ENCODE measurements at regions not wholly inside any gene's neighbourhood (a gene's known extent, or its start where the extent isn't known, plus 50 kb on each side); places are given as distances from the start of the nearest gene placed in this dataset.
A peak's percentile ranks its signal among the peaks of the same experiment; 100 is the strongest.

DNA sequence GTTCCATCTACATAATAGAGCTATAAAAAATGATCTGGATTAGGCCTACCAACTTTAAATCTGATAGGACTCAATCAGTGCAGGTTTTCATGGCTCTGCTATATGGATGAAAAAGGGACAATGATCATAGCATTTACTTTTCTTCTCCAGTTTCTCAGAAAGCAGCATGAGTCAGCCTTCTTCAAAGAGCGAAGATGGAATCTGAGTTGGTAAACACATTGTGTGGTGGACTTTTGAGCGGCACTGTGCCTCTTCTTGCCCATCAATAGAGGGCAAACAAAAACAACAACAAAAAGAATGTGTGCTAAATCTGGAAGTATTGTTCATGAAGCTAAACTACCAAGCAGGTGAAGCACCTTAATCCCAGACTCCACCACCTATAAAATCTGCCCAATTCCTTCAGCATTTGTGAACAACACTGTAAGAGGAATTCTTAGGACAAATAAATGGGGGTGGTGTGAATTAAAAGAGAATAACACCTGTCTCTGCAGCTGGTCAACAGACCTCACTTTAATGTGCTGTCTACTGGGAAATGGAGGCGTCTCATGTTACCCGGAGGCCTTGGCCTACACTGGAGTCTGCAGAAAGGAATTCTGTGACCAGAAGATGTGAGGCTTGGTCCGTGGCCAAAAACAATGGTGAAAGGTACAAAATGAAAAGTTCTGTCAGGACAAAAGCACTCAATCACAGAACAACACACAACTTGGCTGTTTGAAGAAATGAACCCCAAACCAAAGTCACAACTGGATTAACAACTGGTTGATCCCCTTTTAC, 609.0 kb downstream of the IRS1 start:
- H3K9me3 ChIP-seq (replicated peaks): no peaks in the 10 kb centered on the region
- H3K36me3 ChIP-seq: no peaks in the 10 kb centered on the region
- no peak overlapping the region for H3K27ac ChIP-seq (replicated peaks)
- no peaks in the 10 kb centered on the region for H3K4me1 ChIP-seq
- TF ChIP-seq CTCF (IDR thresholded peaks at IDR 0.05; ENCODE audit: borderline replicate concordance): no peak
- H3K27me3 ChIP-seq (ENCODE audit: low read depth): no peaks in the 10 kb centered on the region
- intact Hi-C loops (cut with micrococcal nuclease): no loop called here
- no peak overlapping the region for H3K4me3 ChIP-seq
- no peak for DNase-seq

- Histone ChIP-seq H3K4me3 (no peak overlapping the region), H3K27ac (replicated peaks) (no peak overlapping the region), H3K36me3 (no peaks in the 10 kb centered on the region), H3K4me1 (no peaks in the 10 kb centered on the region), H3K27me3 (ENCODE audit: low read depth) (no peaks in the 10 kb centered on the region), H3K9me3 (replicated peaks) (no peaks in the 10 kb centered on the region)
- intact Hi-C loops (cut with micrococcal nuclease): no loop called here
- no peak for TF ChIP-seq CTCF (IDR thresholded peaks at IDR 0.05; ENCODE audit: borderline replicate concordance)
- DNase-seq: no peak
These were observed 610.6 kb downstream of the IRS1 start for GRCh38 chr2:226189061-226189460.

GRCh38 chr2:226187616-226188015, 612.0 kb downstream of the IRS1 start:
- no peak overlapping the region for H3K27ac ChIP-seq (replicated peaks)
- no peak for DNase-seq
- H3K9me3 ChIP-seq (replicated peaks): no peaks in the 10 kb centered on the region
- no peak for TF ChIP-seq CTCF (IDR thresholded peaks at IDR 0.05; ENCODE audit: borderline replicate concordance)
- intact Hi-C loops (cut with micrococcal nuclease): no loop called here
- H3K36me3 ChIP-seq: no peaks in the 10 kb centered on the region
- H3K4me3 ChIP-seq: no peak overlapping the region
- no peaks in the 10 kb centered on the region for H3K4me1 ChIP-seq
- H3K27me3 ChIP-seq (ENCODE audit: low read depth): no peaks in the 10 kb centered on the region

GRCh38 chr2:226187156-226187555, 612.5 kb downstream of the IRS1 start:
- Histone ChIP-seq H3K27ac (replicated peaks) (no peak overlapping the region), H3K36me3 (no peaks in the 10 kb centered on the region), H3K27me3 (ENCODE audit: low read depth) (no peaks in the 10 kb centered on the region), H3K4me1 (no peaks in the 10 kb centered on the region), H3K4me3 (no peak overlapping the region), H3K9me3 (replicated peaks) (no peaks in the 10 kb centered on the region)
- DNase-seq: no peak
- no peak for TF ChIP-seq CTCF (IDR thresholded peaks at IDR 0.05; ENCODE audit: borderline replicate concordance)
- intact Hi-C loops (cut with micrococcal nuclease): no loop called here

- H3K27me3 ChIP-seq (ENCODE audit: low read depth): no peaks in the 10 kb centered on the region
- no peaks in the 10 kb centered on the region for H3K36me3 ChIP-seq
- H3K4me3 ChIP-seq: no peak overlapping the region
- H3K27ac ChIP-seq (replicated peaks): peak overlapping the region; percentile 54
- no peak for DNase-seq
- no peaks in the 10 kb centered on the region for H3K9me3 ChIP-seq (replicated peaks)
- TF ChIP-seq CTCF (IDR thresholded peaks at IDR 0.05; ENCODE audit: borderline replicate concordance): no peak
- no peaks in the 10 kb centered on the region for H3K4me1 ChIP-seq
- intact Hi-C loops (cut with micrococcal nuclease): no loop called here
These were observed 613.9 kb downstream of the IRS1 start for GRCh38 chr2:226185616-226186211.

Data from left ventricle myocardium inferior (tissue), 1 donor.